HepG2 (cell line): ENCODE measurements at regions not wholly inside any gene's neighbourhood (a gene's known extent, or its start where the extent isn't known, plus 50 kb on each side); places are given as distances from the start of the nearest gene placed in this dataset.

ENCODE experiments used
- ATAC-seq: fragments of 200-7000 bp; cut with Tn5 transposase; 3 replicates; pipeline ENCODE4 v1.9.1; 2020; ENCODE audit warnings: mild to moderate bottlenecking, moderate library complexity
- BruUV-seq: library from RNA; stranded (reverse); fragments of 400-500 nt; replicated peaks from 2 replicates; lab custom pipeline; 2021; lab: Mats Ljungman, UMichigan
- CTCF ChIA-PET: fragments of 300-600 bp; formaldehyde crosslinking; extraction: SDS; loops from one replicate; lab custom pipeline; 2021; ENCODE audit warnings: low total read pairs, inconsistent platforms, low intra/inter-chr PET ratio; lab: Yijun Ruan, JAX
- POLR2A ChIA-PET: fragments of 350-600 bp; sonication (Branson Sonifier 250); formaldehyde crosslinking; loops from one replicate; lab custom pipeline; 2020; ENCODE audit warnings: antibody characterized with exemption, inconsistent platforms; lab: Yijun Ruan, JAX
- DNase-seq: peaks from one replicate; pipeline ENCODE4 v3.0.0-alpha.2; 2015; ENCODE audit warnings: low spot score
- FAIRE-seq: peaks from 3 replicates; lab custom pipeline; 2011; peaks lifted over from hg19 to GRCh38; lab: Jason Lieb, UNC
- H2AFZ ChIP-seq: one replicate; pipeline ENCODE4 v1.6.1; 2011; ENCODE audit warnings: low read length, inconsistent platforms
- H3K27ac ChIP-seq: fragments of 300-600 bp; 3 replicates; pipeline ENCODE4 v1.8.0; 2011; ENCODE audit warnings: mixed run types, mild to moderate bottlenecking, mixed read lengths, low read length, inconsistent platforms; ENCODE audit not compliant: insufficient read depth; ENCODE audit errors: extremely low read length
- H3K27me3 ChIP-seq, 2 experiments: fragments of 200-600 bp in 1 of 2; 2 replicates in 1 of 2; 3 replicates in 1 of 2; pipeline versions ENCODE4 v1.6.0 to v1.8.0; 2011; ENCODE audit warnings: low read length in 2 of 2, mild to moderate bottlenecking in 2 of 2, moderate library complexity in 2 of 2, inconsistent platforms in 1 of 2; ENCODE audit not compliant: insufficient read depth in 2 of 2, control insufficient read depth in 1 of 2
- H3K36me3 ChIP-seq, 2 experiments: fragments of 200-600 bp in 1 of 2; replicated peaks in 1 of 2; 2 replicates in 1 of 2; 3 replicates in 1 of 2; pipeline versions ENCODE4 v1.5.1 to v1.8.0; 2011; ENCODE audit warnings: low read length in 2 of 2, inconsistent platforms in 1 of 2; ENCODE audit not compliant: insufficient read depth in 2 of 2, control insufficient read depth in 1 of 2
- H3K4me1 ChIP-seq: 2 replicates; pipeline ENCODE4 v1.5.1; 2012; ENCODE audit warnings: low read length, inconsistent platforms; ENCODE audit not compliant: insufficient read depth
- H3K4me2 ChIP-seq: 2 replicates; pipeline ENCODE4 v1.6.0; 2011; ENCODE audit warnings: low read depth, low read length, inconsistent platforms
- H3K4me3 ChIP-seq, 3 experiments: fragments of 200-600 bp in 1 of 3; sonication (generic), shearing (Covaris generic) in 1 of 3; replicated peaks in 1 of 3; 2 replicates each; pipeline ENCODE4 v1.5.1; 2011 to 2016; ENCODE audit warnings: low read length in 3 of 3, inconsistent platforms in 2 of 3, low read depth in 2 of 3, mild to moderate bottlenecking in 2 of 3, control low read depth in 1 of 3, mixed read lengths in 1 of 3; ENCODE audit not compliant: insufficient read depth in 1 of 3
- H3K79me2 ChIP-seq: one replicate; pipeline ENCODE4 v1.6.1; 2011; ENCODE audit warnings: low read length, inconsistent platforms; ENCODE audit not compliant: insufficient read depth
- H3K9ac ChIP-seq: 2 replicates; pipeline ENCODE4 v1.6.0; 2011; ENCODE audit warnings: mild to moderate bottlenecking, low read depth, low read length, inconsistent platforms; ENCODE audit not compliant: insufficient read depth
- H3K9me3 ChIP-seq: 2 replicates; pipeline ENCODE4 v1.5.1; 2012; ENCODE audit warnings: mild to moderate bottlenecking, low read length
- H4K20me1 ChIP-seq: 2 replicates; pipeline ENCODE4 v1.6.0; 2011; ENCODE audit warnings: inconsistent platforms, mild to moderate bottlenecking, low read length, moderate library complexity; ENCODE audit not compliant: insufficient read depth
- ATF5 ChIP-seq: sonication (generic); formaldehyde crosslinking; IDR thresholded peaks from 2 replicates; pipeline ENCODE4 v1.4.0; 2020; ENCODE audit warnings: mild to moderate bottlenecking, low read depth, missing genetic modification reagents
- E2F2 ChIP-seq: sonication (generic); formaldehyde crosslinking; IDR thresholded peaks from 2 replicates; pipeline ENCODE4 v1.4.0; 2020; ENCODE audit warnings: missing genetic modification reagents, borderline replicate concordance
- EHMT2 ChIP-seq: fragments of 200-600 bp; sonication (generic); IDR thresholded peaks from 2 replicates; pipeline ENCODE4 v1.7.0; 2017; ENCODE audit warnings: antibody characterized with exemption, low read depth, low read length, borderline replicate concordance
- GLI4 ChIP-seq: sonication (generic); formaldehyde crosslinking; IDR thresholded peaks from 2 replicates; pipeline ENCODE4 v1.5.1; 2020; ENCODE audit warnings: missing genetic modification reagents, mild to moderate bottlenecking, moderate library complexity, borderline replicate concordance
- GRHL1 ChIP-seq: sonication (generic); formaldehyde crosslinking; conservative IDR thresholded peaks from 2 replicates; pipeline ENCODE4 v1.8.0; 2022; ENCODE audit warnings: missing genetic modification reagents
- HDAC6 ChIP-seq: fragments of 200-600 bp; sonication (generic); IDR thresholded peaks from 2 replicates; pipeline ENCODE4 v1.7.0; 2017; ENCODE audit warnings: mild to moderate bottlenecking, antibody characterized with exemption, low read length, low read depth
- PTBP1 ChIP-seq: fragments of 200-400 bp; formaldehyde crosslinking; IDR thresholded peaks from 2 replicates; pipeline ENCODE4 v1.6.1; 2018; ENCODE audit warnings: low read length, low read depth; ENCODE audit not compliant: poor library complexity, severe bottlenecking
- REL ChIP-seq: sonication (generic); formaldehyde crosslinking; conservative IDR thresholded peaks from 2 replicates; pipeline ENCODE4 v1.8.0; 2022; ENCODE audit warnings: mild to moderate bottlenecking, missing genetic modification reagents, moderate library complexity
- SMAD1 ChIP-seq: sonication (generic); formaldehyde crosslinking; IDR thresholded peaks from 2 replicates; pipeline ENCODE4 v1.4.0; 2020; ENCODE audit warnings: missing genetic modification reagents, low read depth, mild to moderate bottlenecking, borderline replicate concordance
- TFDP1 ChIP-seq: IDR thresholded peaks from 2 replicates; pipeline ENCODE4 v1.6.1; 2016; ENCODE audit warnings: missing compliant biosample characterization, missing genetic modification reagents, borderline replicate concordance
- XRCC5 ChIP-seq: fragments of 200-400 bp; formaldehyde crosslinking; optimal IDR thresholded peaks from 2 replicates; pipeline ENCODE3; 2017; ENCODE audit warnings: mild to moderate bottlenecking, low read length
- ZBTB4 ChIP-seq: sonication (generic); formaldehyde crosslinking; IDR thresholded peaks from 2 replicates; pipeline ENCODE4 v1.4.0; 2020; ENCODE audit warnings: missing genetic modification reagents, mild to moderate bottlenecking, borderline replicate concordance
- ZNF446 ChIP-seq: sonication (generic); formaldehyde crosslinking; IDR thresholded peaks from 2 replicates; pipeline ENCODE4 v1.5.0; 2020; ENCODE audit warnings: mild to moderate bottlenecking, missing genetic modification reagents
- ZNF564 ChIP-seq: sonication (generic); formaldehyde crosslinking; IDR thresholded peaks from 2 replicates; pipeline ENCODE4 v1.8.1; 2023; ENCODE audit warnings: mild to moderate bottlenecking, missing genetic modification reagents
- ZSCAN21 ChIP-seq: sonication (generic); formaldehyde crosslinking; IDR thresholded peaks from 2 replicates; pipeline ENCODE4 v1.8.0; 2022; ENCODE audit warnings: mild to moderate bottlenecking, missing genetic modification reagents, moderate library complexity, borderline replicate concordance
- WGBS: methylation state at CpG from one replicate; pipeline ENCODE4 v1.1.6; 2017; ENCODE audit warnings: low lambda C conversion rate; 5-methylcytosine and 5-hydroxymethylcytosine counted together
- in situ Hi-C: cut with HindIII; loops from 2 replicates; pipeline ENCODE4 v1.10.0; 2017; ENCODE audit warnings: low pct_unique_long_range_greater_than_20kb; ENCODE audit not compliant: extremely low pct_ligation_motif_present
- intact Hi-C: fragments of 100-400 bp; cut with micrococcal nuclease; formaldehyde crosslinking; loops from one replicate; pipeline ENCODE4 v1.10.0; 2022; ENCODE audit not compliant: unreplicated experiment

- intact Hi-C loops (no loop called here), in situ Hi-C loops (no loop called here)
- no peak for FAIRE-seq
- no TSS peak for BruUV-seq
- Histone ChIP-seq H3K36me3 (no peaks in the 10 kb centered on the region), H3K79me2 (no peaks in the 10 kb centered on the region), H3K9ac (no peak overlapping the region), H3K4me1 (no peaks in the 10 kb centered on the region), H3K27ac (no peak overlapping the region), H3K9me3 (no peaks in the 10 kb centered on the region), H4K20me1 (no peaks in the 10 kb centered on the region), H3K4me2 (no peak overlapping the region), H2AFZ (no peak overlapping the region), H3K4me3 (no peak overlapping the region), H3K27me3 (no peaks in the 10 kb centered on the region)
- WGBS, result 0% methylated on average over 1 of the region's 1 CpG
- no peak for TF ChIP-seq SMAD1
- no peak for TF ChIP-seq ATF5 (CRISPR knock-in tag)
- TF ChIP-seq XRCC5, result no peak
- TF ChIP-seq ZNF564 (CRISPR knock-in tag), result no peak
- TF ChIP-seq REL, result no peak
- no peak for TF ChIP-seq TFDP1 (CRISPR knock-in tag)
- no peak for TF ChIP-seq GLI4 (CRISPR knock-in tag)
- TF ChIP-seq ZSCAN21, result no peak
- TF ChIP-seq ZNF446, result no peak
- TF ChIP-seq E2F2 (CRISPR knock-in tag), result no peak
- TF ChIP-seq PTBP1, result no peak
- TF ChIP-seq ZBTB4 (CRISPR knock-in tag), result no peak
- TF ChIP-seq EHMT2, result no peak
- TF ChIP-seq GRHL1, result no peak
- no peak for TF ChIP-seq HDAC6
- ChIA-PET POLR2A (no interaction called here), CTCF (no interaction called here)
- ATAC-seq, result no peak
- no peak for DNase-seq
These were observed 126.4 kb upstream of the CCNG1 start for GRCh38 chr5:163310997-163311396.
